Upper lobe of left lung (tissue), 6 donors: ENCODE measurements at regions not wholly inside any gene's neighbourhood (a gene's known extent, or its start where the extent isn't known, plus 50 kb on each side); places are given as distances from the start of the nearest gene placed in this dataset.

Experiments used
- ATAC-seq, 2 donors: fragments of 200-7000 bp; cut with Tn5 transposase; one replicate each; pipeline ENCODE4 v1.9.1; 2022; ENCODE audit warnings: mild to moderate bottlenecking in 2 of 2, moderate library complexity in 2 of 2; ENCODE audit not compliant: low FRiP score in 2 of 2
- DNase-seq, 2 donors: peaks; one replicate each; pipeline ENCODE4 v3.0.0-alpha.2; 2019 to 2020
- H3K27ac ChIP-seq, 4 donors: fragments of 200-600 bp; sonication (generic); one replicate each; pipeline ENCODE4 v1.5.1; 2016 to 2019
- H3K27me3 ChIP-seq, 4 donors: fragments of 200-600 bp; sonication (generic); one replicate each; pipeline ENCODE4 v1.5.1; 2017 to 2019
- H3K36me3 ChIP-seq, 4 donors: fragments of 200-600 bp; sonication (generic); one replicate each; pipeline ENCODE4 v1.5.1; 2016 to 2019
- H3K4me1 ChIP-seq, 4 donors: fragments of 200-600 bp; sonication (generic); one replicate each; pipeline ENCODE4 v1.5.1; 2018 to 2019
- H3K4me3 ChIP-seq, 4 donors: fragments of 200-600 bp; sonication (generic); one replicate each; pipeline ENCODE4 v1.5.1; 2017 to 2019; ENCODE audit warnings: mild to moderate bottlenecking in 2 of 4, moderate library complexity in 1 of 4
- H3K9me3 ChIP-seq, 4 donors: fragments of 200-600 bp; sonication (generic); one replicate each; pipeline ENCODE4 v1.5.1; 2018 to 2019
- CTCF ChIP-seq, 6 experiments: fragments of 450-650 bp in 4 of 6; fragments of 200-600 bp in 2 of 6; sonication (generic) in 2 of 6; IDR thresholded peaks; one replicate each; pipeline ENCODE4 v1.5.1; 2016 to 2019; ENCODE audit warnings: antibody characterized with exemption in 6 of 6
- EP300 ChIP-seq, 4 donors: sonication (generic); formaldehyde crosslinking; IDR thresholded peaks; one replicate each; pipeline ENCODE4 v1.5.1; 2017; ENCODE audit warnings: antibody characterized with exemption in 4 of 4, control low read depth in 2 of 4
- POLR2A ChIP-seq, 4 donors: fragments of 450-650 bp; IDR thresholded peaks; one replicate each; pipeline ENCODE4 v1.5.1; 2016 to 2017; ENCODE audit warnings: antibody characterized with exemption in 4 of 4, mild to moderate bottlenecking in 2 of 4
- POLR2AphosphoS5 ChIP-seq, 2 donors: sonication (generic); formaldehyde crosslinking; IDR thresholded peaks; one replicate each; pipeline ENCODE4 v1.5.1; 2017; ENCODE audit warnings: antibody characterized with exemption in 2 of 2
- WGBS, 2 donors: methylation state at CpG; one replicate each; pipeline ENCODE4 v1.1.5; 2017 to 2018; 5-methylcytosine and 5-hydroxymethylcytosine counted together
- donor health status: DM: no; HTN: no; CAD: no; lungs with moderate emphysema.
- donor health status: DM: no; HTN: yes; CAD: no; lungs with severe emphysema.

- 82% methylated on average over 1 of the region's 1 CpG for WGBS, 2 donors
- Histone ChIP-seq H3K9me3 (no peaks in the 10 kb centered on the region), H3K36me3 (no peaks in the 10 kb centered on the region), H3K27ac (no peak overlapping the region), H3K4me1 (no peaks in the 10 kb centered on the region), H3K27me3 (no peaks in the 10 kb centered on the region), H3K4me3 (no peak overlapping the region)
- ATAC-seq = no peak
- no peak for TF ChIP-seq POLR2AphosphoS5 (IDR thresholded peaks at IDR 0.05)
- TF ChIP-seq POLR2A (IDR thresholded peaks at IDR 0.05) = no peak
- no peak for TF ChIP-seq EP300 (IDR thresholded peaks at IDR 0.05)
- no peak for TF ChIP-seq CTCF (IDR thresholded peaks at IDR 0.05)
- no peak for DNase-seq
Measured at GRCh38 chr12:40615590-40615989, 76.6 kb upstream of the CNTN1 start.

GRCh38 chr12:40616383-40616915 is 75.8 kb upstream of the CNTN1 start:
- WGBS, 2 donors = 85 to 90% methylated on average over 4 of the region's 4 CpGs
- ATAC-seq = no peak
- DNase-seq = no peak
- TF ChIP-seq EP300 (IDR thresholded peaks at IDR 0.05) (no peak), POLR2A (IDR thresholded peaks at IDR 0.05) (no peak), CTCF (IDR thresholded peaks at IDR 0.05) (no peak), POLR2AphosphoS5 (IDR thresholded peaks at IDR 0.05) (no peak)
- Histone ChIP-seq H3K4me3 (no peak overlapping the region), H3K27me3 (no peaks in the 10 kb centered on the region), H3K36me3 (no peaks in the 10 kb centered on the region), H3K27ac (no peak overlapping the region), H3K9me3 (no peaks in the 10 kb centered on the region), H3K4me1 (no peaks in the 10 kb centered on the region)

- H3K9me3 ChIP-seq = no peaks in the 10 kb centered on the region
- H3K4me1 ChIP-seq = no peaks in the 10 kb centered on the region
- H3K27me3 ChIP-seq = no peaks in the 10 kb centered on the region
- TF ChIP-seq CTCF (IDR thresholded peaks at IDR 0.05) = no peak
- TF ChIP-seq POLR2A (IDR thresholded peaks at IDR 0.05) = no peak
- no peak for TF ChIP-seq POLR2AphosphoS5 (IDR thresholded peaks at IDR 0.05)
- TF ChIP-seq EP300 (IDR thresholded peaks at IDR 0.05) = no peak
- no peaks in the 10 kb centered on the region for H3K36me3 ChIP-seq
- no peak overlapping the region for H3K27ac ChIP-seq
- WGBS, 2 donors = 69 to 81% methylated on average over 1 of the region's 1 CpG
- ATAC-seq (no peak), DNase-seq (no peak)
- no peak overlapping the region for H3K4me3 ChIP-seq
Measured at GRCh38 chr12:40618636-40619035, 73.6 kb upstream of the CNTN1 start.

DNA sequence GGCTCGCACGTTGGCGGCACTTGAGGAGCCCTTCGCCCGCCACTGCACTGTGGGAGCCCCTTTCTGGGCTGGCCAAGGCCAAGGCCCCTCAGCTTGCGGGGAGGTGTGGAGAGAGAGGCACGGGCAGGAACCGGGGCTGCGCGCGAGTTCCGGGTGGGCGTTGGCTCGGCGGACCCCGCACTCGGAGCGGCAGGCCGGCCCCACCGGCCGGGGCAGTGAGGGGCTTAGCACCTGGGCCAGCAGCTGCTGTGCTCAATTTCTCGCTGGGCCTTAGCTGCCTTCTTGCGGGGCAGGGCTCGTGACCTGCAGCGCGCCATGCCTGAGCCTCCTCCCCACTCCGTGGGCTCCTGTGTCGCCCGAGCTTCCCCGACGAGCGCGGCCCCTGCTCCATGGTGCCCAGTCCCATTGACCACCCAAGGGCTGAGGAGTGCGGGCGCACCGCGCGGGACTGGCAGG is 71.6 kb upstream of the CNTN1 start:
- H3K36me3 ChIP-seq = no peaks in the 10 kb centered on the region
- 92 to 96% methylated on average over 18 to 34 of the region's 38 CpGs for WGBS, 2 donors
- TF ChIP-seq POLR2A (IDR thresholded peaks at IDR 0.05) (no peak), EP300 (IDR thresholded peaks at IDR 0.05) (no peak), CTCF (IDR thresholded peaks at IDR 0.05) (no peak), POLR2AphosphoS5 (IDR thresholded peaks at IDR 0.05) (no peak)
- no peak overlapping the region for H3K27ac ChIP-seq
- DNase-seq (peak in 1 of 2 donors; percentile 75), ATAC-seq (no peak)
- H3K27me3 ChIP-seq = no peaks in the 10 kb centered on the region
- H3K4me1 ChIP-seq = no peaks in the 10 kb centered on the region
- no peaks in the 10 kb centered on the region for H3K9me3 ChIP-seq
- no peak overlapping the region for H3K4me3 ChIP-seq

DNA sequence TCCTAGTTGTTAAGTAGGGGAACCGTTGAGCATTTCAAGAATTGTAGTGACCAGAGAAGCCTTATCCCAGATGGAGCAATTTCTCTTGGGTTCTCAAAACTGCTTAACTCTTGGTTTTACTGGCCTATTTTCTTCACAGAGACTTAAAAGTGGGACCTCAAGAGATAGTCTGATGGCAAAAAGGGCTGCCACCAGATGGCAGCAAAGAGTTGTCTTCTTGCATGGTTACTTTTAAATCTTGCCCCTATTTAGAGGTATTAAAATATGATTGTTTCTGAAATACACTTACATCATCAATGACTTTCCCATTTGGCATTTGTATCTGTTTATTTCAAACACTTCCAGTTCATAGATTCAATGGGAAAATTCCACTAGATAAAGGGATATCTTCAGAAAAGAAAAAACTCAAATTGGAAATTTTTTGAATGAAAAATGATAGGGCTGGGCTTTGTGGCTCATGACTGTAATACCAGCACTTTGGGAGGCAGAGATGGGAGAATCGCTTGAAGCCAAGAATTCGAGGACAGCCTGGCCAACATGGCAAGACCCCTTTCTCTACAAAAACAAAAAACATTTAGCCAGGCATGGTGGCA is 69.9 kb upstream of the CNTN1 start:
- H3K9me3 ChIP-seq = no peaks in the 10 kb centered on the region
- peak in 1 of 2 donors; percentile 42 for DNase-seq
- no peaks in the 10 kb centered on the region for H3K27me3 ChIP-seq
- H3K4me1 ChIP-seq = no peaks in the 10 kb centered on the region
- no peak overlapping the region for H3K4me3 ChIP-seq
- H3K36me3 ChIP-seq = no peaks in the 10 kb centered on the region
- ATAC-seq = peak in 1 of 2 donors; percentile 53
- 29 to 51% methylated on average over 3 of the region's 3 CpGs for WGBS, 2 donors
- peak; percentile 24 to 69 (median 56) for TF ChIP-seq CTCF (IDR thresholded peaks at IDR 0.05)
- TF ChIP-seq POLR2AphosphoS5 (IDR thresholded peaks at IDR 0.05) = no peak
- H3K27ac ChIP-seq = no peak overlapping the region
